HS-5 (cell line): ENCODE measurements at regions not wholly inside any gene's neighbourhood (a gene's known extent, or its start where the extent isn't known, plus 50 kb on each side); places are given as distances from the start of the nearest gene placed in this dataset.

ENCODE experiments used
- DNase-seq: peaks from one replicate; pipeline ENCODE4 v3.0.0-alpha.2; 2012; ENCODE audit warnings: low read depth

DNA sequence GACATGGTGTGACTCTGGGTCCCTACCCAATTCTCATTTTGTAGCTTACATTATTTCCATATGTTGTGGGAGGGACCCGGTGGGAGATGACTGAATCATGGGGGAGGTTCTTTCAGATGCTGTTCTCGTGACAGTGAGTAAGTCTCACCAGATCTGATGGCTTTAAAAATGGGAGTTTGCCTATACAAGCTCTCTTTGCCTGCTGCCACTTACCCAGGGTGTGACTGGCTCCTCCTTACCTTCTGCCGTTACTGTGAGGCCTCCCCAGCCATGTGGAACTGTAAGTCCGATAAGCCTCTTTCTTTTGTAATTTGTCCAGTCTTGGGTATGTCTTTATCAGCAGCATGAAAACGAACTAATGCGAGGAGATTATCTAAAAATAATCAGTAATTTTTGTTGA, 1683.2 kb upstream of the SLC39A10 start:
- DNase-seq = no peak

DNA sequence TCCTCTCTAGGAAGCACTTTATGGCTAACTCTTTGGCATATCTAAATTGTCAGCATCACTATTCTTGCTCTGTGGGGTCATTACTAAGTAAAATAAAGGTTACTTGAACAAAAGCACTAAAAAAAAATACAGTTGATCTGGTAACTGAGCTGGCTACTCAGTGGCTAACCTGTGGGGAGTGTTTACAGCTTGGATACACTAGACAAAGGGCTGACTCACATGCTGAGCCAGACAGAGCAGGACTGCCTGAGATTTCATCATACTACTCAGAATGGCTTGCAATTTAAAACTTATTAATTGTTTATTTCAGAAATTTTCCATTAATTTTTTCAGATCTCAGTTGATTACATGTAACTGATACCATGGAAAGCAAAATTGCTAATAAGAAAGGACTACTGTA, 1690.4 kb upstream of the SLC39A10 start:
- peak; percentile 49 for DNase-seq

DNA sequence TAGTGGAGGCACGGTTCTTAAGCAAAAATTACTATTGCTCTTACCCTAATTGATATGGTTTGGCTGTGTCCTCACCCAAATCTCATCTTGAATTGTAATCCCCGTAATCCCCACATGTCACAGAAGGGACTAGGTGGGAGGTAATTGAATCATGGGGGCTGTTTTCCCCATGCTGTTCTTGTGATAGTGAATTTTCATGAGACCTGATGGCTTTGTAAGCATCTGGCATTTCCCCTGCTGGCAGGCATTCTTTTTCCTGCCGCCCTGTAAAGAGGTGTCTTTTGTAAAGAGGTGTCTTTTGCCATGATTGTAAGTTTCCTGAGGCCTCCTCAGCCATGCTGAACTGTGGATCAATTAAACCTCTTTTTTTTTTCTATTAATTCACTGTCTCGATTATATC, 1691.8 kb upstream of the SLC39A10 start:
- no peak for DNase-seq

DNA sequence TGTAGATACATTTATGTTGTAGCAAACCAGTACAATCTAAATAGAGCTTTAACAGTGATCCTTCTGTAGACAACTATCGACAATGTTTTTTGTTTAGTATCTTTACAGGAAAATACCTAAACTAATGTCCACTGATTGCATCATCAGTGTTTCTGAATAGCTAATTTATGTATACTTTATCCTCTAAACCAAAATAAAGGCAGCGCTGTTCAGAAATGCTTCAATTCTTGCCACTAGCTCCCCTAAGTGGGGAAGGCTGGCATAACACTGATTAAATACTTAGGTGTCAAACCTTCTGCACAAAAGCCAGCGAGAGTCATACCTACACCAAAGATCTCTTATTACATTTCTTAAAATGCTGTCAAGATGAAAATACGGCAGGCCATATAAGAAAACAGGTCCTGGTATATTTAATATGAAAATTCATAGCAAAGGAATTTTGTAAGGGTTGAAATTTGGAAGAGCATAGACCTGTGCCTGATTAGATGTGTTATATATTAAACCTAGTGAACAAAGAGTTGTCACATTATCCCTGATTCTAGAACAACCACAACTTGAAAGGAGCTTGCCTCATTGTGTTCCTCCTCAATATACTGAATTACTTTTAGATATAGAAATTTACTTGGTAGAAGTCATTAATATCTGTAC, 1693.4 kb upstream of the SLC39A10 start:
- DNase-seq = no peak

DNA sequence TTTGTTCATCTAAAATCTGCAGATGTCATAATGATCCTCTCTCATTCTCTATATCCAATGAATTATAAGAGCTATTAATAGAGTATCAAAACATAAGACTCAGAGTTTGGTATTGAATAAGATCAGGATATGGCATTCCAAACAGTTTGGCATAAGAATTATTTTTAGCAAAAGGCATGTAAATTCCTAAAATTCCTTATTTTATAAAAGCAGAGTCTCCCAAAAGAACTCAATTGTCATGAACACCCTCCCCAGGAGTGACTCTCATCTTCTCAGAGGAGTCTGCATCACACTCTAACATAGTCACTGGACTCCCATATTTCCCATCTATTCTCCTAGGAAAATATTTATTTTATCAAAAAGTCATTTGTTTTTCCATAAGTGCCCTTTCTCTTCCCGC, 1710.2 kb upstream of the SLC39A10 start:
- DNase-seq = no peak

DNA sequence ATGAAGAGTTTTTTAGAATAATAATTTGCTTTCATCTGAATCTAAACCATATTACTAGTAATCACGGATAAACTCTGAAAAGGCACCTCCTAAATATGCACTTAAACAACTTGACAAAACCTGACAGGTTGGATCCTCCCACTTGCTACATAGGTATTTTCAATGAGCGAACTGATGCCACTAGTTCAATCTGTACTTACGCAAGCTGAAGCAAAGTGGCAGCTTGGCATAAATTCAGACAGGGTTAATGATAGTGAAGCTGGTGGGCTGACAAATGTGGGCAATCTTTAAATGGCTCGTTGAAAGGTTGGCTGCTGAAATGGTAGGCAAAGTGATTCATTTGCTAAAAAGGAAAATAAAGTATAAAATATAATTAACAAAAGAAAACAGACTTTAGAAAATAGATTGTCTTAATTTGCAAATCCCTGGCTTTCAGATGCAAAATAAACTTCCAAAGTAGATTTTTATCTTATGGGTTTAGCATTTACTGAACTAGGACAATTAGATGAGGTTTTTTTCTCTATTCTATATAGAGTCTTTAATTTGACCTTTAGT, 1713.5 kb upstream of the SLC39A10 start:
- DNase-seq = no peak

DNA sequence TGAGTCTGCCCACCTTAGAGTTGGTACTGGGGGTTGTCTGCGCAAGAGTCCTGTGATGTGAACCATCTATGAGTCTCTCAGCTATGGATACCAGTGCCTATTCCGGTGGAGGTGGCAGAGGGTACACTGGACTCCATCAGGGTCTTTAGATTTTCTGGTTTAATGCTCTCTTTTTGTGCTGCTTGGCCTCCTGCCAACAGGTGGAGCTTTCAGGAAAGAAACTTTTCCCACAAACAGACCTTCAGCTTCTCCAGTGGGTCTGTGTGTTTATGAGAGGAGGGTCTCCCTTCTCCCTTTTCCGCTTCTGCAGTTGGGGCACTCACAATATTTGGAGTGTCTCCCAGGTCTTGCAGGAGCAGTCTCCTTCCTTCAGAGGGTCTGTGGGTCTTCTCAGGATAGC, 1721.9 kb upstream of the SLC39A10 start:
- no peak for DNase-seq

DNA sequence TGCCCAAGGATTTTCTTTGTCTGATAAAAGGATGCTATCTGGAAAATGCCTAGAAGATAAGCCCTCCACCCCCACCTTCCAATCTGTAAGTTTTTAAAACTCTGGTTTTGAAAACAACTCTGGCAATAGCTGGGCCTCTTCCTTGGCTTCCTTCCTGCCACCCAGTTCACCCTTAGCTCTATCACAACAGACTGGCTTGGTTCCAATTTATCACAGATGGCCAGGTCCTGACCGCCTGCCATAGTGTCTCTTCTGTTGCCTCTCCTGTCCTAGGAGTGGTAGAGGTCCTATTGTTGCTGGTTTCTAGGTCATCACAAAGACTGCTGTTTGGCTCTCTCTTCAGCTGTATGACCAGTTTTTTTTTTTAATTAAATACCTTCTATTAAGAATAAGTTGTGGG, 1727.9 kb upstream of the SLC39A10 start:
- DNase-seq = no peak

DNA sequence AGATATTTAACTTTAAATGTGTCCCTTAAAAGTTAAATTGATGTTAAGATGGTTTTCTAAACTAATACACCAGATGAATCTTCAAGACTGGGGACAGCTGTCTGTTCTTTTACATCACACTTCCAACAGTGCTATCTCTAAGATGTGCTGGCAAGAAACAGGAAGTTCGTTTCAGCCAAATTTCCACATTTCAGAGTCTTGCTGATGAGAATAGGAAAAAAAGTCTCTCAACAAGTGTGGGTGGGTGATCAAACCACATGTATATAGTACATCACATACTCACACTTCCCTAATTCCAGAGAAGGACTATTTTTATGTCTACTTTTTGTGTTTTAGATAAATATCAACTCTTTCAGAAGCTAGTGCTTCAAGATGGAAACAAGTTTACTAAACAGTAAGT, 1712.8 kb upstream of the TMEFF2 start:
- DNase-seq = no peak

DNA sequence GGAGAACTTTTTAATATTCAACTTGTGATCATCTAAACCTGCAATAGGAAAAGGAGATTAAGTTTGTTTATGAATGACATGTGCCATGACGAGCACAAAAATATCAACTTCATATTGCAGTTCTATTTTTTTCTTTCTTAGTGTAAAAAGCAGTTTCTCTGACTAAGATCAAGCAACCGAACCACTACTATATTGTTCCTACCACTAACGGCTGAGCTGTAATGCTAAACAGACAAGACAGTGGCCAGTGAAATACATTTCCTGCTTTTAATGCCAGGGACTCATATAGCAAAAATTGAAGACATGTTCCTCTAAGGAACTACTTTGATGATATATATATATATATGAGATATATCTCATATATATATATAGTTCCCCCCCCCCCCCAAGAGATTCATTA, 1705.6 kb upstream of the TMEFF2 start:
- no peak for DNase-seq

DNA sequence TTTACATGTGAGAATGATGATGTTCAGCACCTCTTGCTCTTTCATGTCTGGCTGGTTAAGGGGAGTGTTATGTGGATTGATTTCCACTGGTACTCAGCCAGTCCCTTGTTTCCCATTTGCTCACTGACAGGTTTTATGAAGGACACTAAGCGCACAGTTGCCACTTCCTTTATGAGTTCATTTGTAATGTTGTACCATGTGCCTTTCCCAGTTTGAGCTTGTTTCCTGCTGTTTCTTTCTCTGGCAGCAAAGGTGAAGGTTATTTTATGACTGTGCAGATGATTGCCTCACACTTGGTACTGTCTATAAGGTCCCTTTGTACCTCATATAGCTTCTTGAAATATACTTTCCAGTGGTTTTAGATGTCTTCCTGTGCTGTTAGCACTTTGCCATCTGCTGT, 1700.5 kb upstream of the TMEFF2 start:
- DNase-seq = no peak

DNA sequence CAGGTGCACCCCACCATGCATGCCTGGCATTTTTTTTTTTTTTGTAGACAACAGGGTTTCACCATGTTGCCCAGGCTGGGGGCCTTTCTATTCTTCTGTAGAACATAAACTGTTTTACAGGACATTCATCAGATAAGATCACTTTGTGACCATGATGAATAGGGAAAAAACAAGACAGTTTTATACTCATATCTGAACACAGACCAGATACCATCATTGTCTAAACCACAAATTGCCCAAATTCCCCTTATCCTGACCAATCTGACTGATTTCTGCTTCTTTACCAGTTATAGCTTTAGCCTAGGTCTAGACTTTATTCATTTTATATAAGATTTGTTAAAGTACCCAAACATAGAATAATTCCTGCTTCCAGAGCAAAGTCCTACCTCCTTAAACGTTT, 1699.3 kb upstream of the TMEFF2 start:
- DNase-seq = no peak

DNA sequence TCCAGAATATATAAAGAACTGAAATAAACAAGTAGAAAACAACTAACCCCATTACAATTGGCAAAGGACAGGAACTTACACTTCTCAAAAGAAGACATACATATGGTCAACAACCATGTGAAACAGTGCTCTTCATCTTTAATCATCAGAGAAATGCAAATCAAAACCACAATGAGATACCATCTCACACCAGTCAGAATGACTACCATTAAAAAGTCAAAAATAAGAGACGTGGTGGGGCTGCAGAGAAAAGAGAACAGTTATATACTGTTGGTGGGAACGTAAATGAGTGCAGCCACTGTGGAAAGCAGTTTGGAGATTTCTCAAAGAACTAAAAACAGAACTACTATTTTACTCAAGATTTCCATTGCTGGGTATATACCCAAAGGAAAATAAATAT, 1696.3 kb upstream of the TMEFF2 start:
- no peak for DNase-seq

DNA sequence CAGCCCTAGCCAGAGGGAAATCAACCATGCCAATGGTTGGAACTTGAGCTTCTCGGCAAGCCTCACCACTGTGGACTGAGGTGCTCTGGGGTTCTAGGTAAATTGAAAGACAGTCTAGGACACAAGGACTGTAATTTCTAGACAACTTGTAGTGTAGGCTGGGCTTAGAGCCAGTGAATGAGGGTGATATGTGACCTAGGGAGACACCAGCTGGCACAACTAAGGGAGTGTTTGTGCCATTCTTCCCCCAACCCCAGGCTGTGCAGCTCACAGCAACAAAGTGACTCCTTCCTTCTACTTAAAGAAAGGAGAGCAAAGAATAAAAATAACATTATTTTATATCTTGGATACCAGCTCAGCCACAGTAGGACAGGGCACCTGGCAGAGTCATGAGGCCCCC, 1690.7 kb upstream of the TMEFF2 start:
- no peak for DNase-seq

DNA sequence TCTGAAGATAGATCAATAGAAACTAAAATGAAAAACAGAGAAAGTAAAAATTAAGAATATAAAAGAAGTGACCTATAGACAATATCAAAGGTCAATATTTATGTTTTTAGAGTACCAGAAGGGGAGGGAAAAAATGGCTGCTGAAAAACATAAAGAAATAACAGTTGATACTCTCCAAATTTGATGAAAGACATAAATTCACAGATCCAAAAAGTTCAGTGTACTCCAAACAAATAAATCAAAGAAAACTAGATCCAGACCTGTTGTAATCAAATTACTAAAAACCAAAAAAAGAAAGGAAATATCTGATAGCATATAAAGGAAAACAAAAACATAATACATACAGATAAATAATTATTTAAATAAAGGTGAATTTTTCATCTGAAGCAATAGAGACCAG, 1689.1 kb upstream of the TMEFF2 start:
- no peak for DNase-seq

DNA sequence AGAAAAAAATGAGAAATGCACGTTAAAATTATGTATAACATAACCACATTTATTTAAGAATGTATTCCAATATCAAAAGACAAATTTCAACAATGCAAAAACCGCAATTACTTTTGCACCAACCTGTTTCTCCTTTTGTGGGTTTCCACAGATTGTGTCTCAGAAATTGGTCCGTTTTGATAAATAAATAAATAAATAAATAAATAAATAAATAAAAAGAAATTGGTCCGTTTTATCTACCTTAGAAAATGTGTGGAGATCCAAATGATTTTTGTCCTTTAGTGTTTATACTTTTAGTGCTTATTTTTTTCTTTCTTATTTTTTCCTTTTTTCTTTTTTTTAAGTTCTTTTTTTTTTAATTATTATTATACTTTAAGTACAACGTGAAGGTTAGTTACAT, 1682.2 kb upstream of the TMEFF2 start:
- no peak for DNase-seq

DNA sequence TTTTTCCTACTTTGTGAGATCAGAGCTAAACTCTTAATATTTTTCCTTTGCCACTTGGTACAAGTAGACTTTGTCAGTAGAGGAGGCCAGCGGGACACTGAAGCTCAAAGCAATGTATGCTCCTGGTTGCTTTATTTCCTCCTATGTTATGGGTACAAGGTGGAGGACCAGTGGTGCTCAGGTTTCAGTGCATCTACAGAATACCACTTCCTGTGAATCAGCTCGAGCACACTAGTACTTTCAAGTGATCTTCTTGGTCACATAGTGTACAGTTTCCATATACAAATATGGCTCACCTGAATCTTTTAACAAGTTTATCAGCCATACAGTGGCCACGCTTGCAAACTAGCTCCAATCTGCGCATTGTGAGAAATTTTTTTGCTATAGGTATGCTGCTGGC, 1674.8 kb upstream of the TMEFF2 start:
- no peak for DNase-seq

DNA sequence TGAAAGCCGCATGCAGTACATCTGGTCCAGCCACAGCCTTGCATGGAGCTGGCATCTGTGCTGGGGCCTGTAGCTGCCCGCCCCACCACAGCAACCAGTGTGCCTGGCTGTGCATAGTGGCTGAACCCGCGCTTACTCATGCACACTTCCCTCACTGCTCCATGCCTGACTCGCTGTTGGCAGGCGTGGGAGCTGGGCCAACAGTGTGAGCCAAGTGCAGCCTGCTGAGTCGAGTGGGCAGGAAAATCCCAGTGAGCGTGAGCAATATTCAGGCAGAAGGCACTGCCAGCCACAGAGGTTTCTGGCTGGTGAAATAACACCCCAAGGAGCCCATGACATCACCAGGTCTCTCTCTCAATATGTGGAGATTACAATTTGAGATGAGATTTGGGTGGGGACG, 1674.1 kb upstream of the TMEFF2 start:
- no peak for DNase-seq

DNA sequence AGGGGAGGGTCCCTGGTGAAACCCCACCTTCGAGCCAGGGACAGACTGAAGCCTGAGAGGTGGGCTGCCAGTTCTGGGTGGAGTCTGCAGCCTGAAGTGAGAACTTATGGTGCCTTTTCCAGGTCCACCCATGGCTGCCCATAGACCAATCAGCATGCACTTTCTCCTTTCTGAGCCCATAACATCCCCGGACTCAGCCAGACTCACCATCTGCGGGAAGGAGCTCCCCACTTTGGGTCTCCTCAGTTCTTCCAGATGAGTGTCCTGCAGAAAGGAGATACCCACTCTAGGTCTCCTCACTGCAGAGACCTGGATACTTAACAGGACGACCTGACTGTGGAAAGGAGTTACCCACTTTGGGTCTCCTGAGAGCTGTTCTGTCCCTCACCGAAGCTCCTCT, 1673.4 kb upstream of the TMEFF2 start:
- DNase-seq = no peak

DNA sequence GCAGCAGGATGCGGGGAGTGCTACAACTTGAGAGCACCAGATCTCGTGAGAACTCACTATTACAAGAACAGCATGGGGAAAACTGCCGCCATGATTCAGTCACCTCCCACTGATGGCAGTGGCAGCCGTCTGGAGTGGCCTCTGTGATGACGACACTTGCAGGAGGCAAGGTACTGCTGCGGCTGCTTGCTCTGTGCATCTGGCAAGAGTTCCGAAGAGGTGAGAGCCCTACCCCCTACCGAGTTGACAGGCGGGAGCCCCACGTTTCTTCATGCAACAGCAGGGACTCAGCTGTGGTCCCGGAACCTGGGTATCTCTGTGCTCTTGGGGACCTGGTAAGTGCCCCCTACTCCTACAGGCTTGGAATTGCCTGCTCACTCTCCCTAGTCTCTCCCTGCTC, 1672.7 kb upstream of the TMEFF2 start:
- DNase-seq = no peak

DNA sequence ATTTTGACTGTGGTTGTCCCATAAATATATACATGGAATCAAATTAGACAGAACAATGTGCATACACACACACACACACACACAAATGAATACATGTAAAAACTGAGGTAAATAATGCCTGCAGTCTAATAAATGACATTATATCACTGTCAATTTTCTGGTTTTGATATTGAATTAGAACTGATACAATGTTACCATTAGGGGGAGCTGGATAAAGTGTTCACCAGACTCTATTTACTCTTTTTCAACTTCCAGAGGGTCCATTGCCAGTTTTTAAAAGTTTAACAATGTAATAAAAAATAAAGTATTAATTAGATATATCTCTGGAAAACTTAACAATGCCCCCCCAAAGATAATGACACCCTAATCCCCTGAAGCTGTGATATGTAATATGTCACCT, 1666.8 kb upstream of the TMEFF2 start:
- no peak for DNase-seq

DNA sequence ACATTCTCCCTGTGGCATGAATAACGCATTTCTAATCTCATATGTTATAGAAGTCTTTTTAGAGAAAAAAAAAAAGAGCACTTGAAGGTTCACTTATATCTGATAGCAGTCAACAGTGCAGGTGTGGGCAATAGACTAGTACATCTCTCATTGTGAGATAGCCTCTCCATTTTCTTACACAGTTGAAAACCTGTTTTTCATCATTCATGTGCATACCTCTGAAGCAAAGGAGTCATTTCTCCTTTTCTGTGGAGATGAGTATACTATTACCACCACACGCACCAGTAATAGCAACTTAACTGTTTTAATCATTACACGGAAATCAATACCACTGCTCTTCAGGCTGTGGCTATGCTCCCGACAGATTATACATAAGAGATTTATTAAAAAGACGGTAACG, 1653.3 kb upstream of the TMEFF2 start:
- no peak for DNase-seq

DNA sequence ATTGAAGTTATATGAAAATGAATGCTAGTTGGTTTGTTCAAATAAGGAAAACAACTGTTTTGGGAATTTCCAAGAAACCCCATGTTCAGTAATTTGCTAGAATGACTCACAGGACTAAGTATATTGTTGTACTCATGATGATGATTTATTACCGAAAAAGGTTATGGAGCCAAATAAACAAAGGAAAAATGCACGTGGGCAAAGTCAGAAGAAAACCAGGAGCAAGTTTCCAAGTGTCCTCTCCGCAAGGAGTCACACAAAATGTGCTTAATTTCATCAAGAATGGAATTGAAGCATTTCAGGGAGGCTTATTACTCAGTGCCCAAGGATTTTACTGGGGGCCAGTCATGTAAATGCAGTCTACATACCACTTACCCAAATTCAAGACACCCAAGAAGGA, 1652.4 kb upstream of the TMEFF2 start:
- DNase-seq = no peak

DNA sequence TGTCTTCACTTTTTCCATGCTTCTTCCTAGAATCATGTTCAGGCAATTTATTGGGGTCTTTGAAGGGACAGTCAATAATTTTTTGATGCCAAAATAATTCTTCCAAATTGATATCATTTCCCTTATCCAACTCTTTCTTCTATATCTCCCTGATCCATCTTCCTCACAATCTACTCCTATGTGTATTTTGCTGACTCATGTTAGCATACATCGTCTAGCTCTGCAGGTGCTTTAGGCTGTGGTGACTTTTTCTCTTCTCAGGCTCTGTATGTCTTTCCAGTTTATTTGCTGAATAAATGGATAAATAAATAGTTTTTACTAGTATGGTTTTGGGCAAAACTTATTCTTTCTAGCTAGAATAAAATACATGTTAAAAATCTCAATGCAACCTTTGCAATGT, 1650.9 kb upstream of the TMEFF2 start:
- no peak for DNase-seq

DNA sequence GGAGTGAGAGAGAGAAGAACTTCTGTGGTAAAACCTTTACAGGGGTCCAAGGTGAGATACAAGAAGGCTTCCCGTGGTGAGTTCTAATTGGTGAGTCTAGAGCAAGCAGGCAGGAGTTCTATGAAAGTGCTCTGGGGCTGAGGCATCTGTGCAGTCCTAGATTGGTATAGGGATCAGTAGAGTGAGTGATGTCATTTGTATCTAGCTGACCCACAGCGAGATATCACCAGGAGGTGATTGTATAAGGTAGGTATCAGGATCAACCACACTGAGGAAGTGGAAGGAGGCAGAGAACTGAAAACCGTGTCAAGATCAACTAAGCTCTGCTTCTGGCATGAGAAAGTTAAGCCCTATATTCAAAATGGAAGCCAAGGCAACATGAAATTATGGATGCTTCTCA, 1648.9 kb upstream of the TMEFF2 start:
- DNase-seq = no peak
